ENCODE measurements at regions not wholly inside any gene's neighbourhood (a gene's known extent, or its start where the extent isn't known, plus 50 kb on each side); places are given as distances from the start of the nearest gene placed in this dataset.

GRCh38 chr3:81303321-81303720 is 458.1 kb downstream of the GBE1 start:
- Histone ChIP-seq H3K9ac (ENCODE audit: low read length) (no peak overlapping the region), H3K36me3 (ENCODE audit: control insufficient read depth, insufficient read depth, low read length, severe bottlenecking) (no peaks in the 10 kb centered on the region), H3K27me3 (replicated peaks; ENCODE audit: control insufficient read depth, insufficient read depth, low read length) (no peaks in the 10 kb centered on the region), H3K4me3 (ENCODE audit: low read length) (no peak overlapping the region), H3K4me1 (ENCODE audit: control insufficient read depth, insufficient read depth, low read length) (peaks cover 28% of the 10 kb centered on the region), H3K9me3 (ENCODE audit: control insufficient read depth, low read length) (no peaks in the 10 kb centered on the region)
- no peak for DNase-seq (ENCODE audit: low read depth)

- no peaks in the 10 kb centered on the region for H3K9me3 ChIP-seq (ENCODE audit: control insufficient read depth, low read length)
- no peak overlapping the region for H3K9ac ChIP-seq (ENCODE audit: low read length)
- no peaks in the 10 kb centered on the region for H3K36me3 ChIP-seq (ENCODE audit: control insufficient read depth, insufficient read depth, low read length, severe bottlenecking)
- no peaks in the 10 kb centered on the region for H3K27me3 ChIP-seq (replicated peaks; ENCODE audit: control insufficient read depth, insufficient read depth, low read length)
- peaks cover 37% of the 10 kb centered on the region for H3K4me1 ChIP-seq (ENCODE audit: control insufficient read depth, insufficient read depth, low read length)
- peak; percentile 74 for DNase-seq (ENCODE audit: low read depth)
- no peak overlapping the region for H3K4me3 ChIP-seq (ENCODE audit: low read length)
Observed at GRCh38 chr3:81302045-81302444, 459.4 kb downstream of the GBE1 start.

GRCh38 chr3:81301230-81301629 is 460.2 kb downstream of the GBE1 start:
- Histone ChIP-seq H3K9me3 (ENCODE audit: control insufficient read depth, low read length) (no peaks in the 10 kb centered on the region), H3K4me1 (ENCODE audit: control insufficient read depth, insufficient read depth, low read length) (peaks cover 42% of the 10 kb centered on the region), H3K27me3 (replicated peaks; ENCODE audit: control insufficient read depth, insufficient read depth, low read length) (no peaks in the 10 kb centered on the region), H3K4me3 (ENCODE audit: low read length) (no peak overlapping the region), H3K36me3 (ENCODE audit: control insufficient read depth, insufficient read depth, low read length, severe bottlenecking) (no peaks in the 10 kb centered on the region), H3K9ac (ENCODE audit: low read length) (no peak overlapping the region)
- no peak for DNase-seq (ENCODE audit: low read depth)

- Histone ChIP-seq H3K9ac (ENCODE audit: low read length) (no peak overlapping the region), H3K27me3 (replicated peaks; ENCODE audit: control insufficient read depth, insufficient read depth, low read length) (no peaks in the 10 kb centered on the region), H3K4me3 (ENCODE audit: low read length) (no peak overlapping the region), H3K4me1 (ENCODE audit: control insufficient read depth, insufficient read depth, low read length) (peaks cover 49% of the 10 kb centered on the region), H3K9me3 (ENCODE audit: control insufficient read depth, low read length) (no peaks in the 10 kb centered on the region), H3K36me3 (ENCODE audit: control insufficient read depth, insufficient read depth, low read length, severe bottlenecking) (no peaks in the 10 kb centered on the region)
- DNase-seq (ENCODE audit: low read depth): no peak
Observed at GRCh38 chr3:81300324-81300927, 461.0 kb downstream of the GBE1 start.

GRCh38 chr3:81299481-81299880 is 462.0 kb downstream of the GBE1 start:
- H3K9me3 ChIP-seq (ENCODE audit: control insufficient read depth, low read length): no peaks in the 10 kb centered on the region
- DNase-seq (ENCODE audit: low read depth): no peak
- H3K4me1 ChIP-seq (ENCODE audit: control insufficient read depth, insufficient read depth, low read length): peaks cover 49% of the 10 kb centered on the region
- H3K36me3 ChIP-seq (ENCODE audit: control insufficient read depth, insufficient read depth, low read length, severe bottlenecking): no peaks in the 10 kb centered on the region
- no peaks in the 10 kb centered on the region for H3K27me3 ChIP-seq (replicated peaks; ENCODE audit: control insufficient read depth, insufficient read depth, low read length)
- H3K4me3 ChIP-seq (ENCODE audit: low read length): no peak overlapping the region
- H3K9ac ChIP-seq (ENCODE audit: low read length): no peak overlapping the region

- Histone ChIP-seq H3K4me3 (ENCODE audit: low read length) (no peak overlapping the region), H3K36me3 (ENCODE audit: control insufficient read depth, insufficient read depth, low read length, severe bottlenecking) (no peaks in the 10 kb centered on the region), H3K4me1 (ENCODE audit: control insufficient read depth, insufficient read depth, low read length) (peaks cover 37% of the 10 kb centered on the region), H3K9ac (ENCODE audit: low read length) (no peak overlapping the region), H3K9me3 (ENCODE audit: control insufficient read depth, low read length) (no peaks in the 10 kb centered on the region), H3K27me3 (replicated peaks; ENCODE audit: control insufficient read depth, insufficient read depth, low read length) (no peaks in the 10 kb centered on the region)
- no peak for DNase-seq (ENCODE audit: low read depth)
Observed at GRCh38 chr3:81295906-81296577, 465.4 kb downstream of the GBE1 start.

- Histone ChIP-seq H3K36me3 (ENCODE audit: control insufficient read depth, insufficient read depth, low read length, severe bottlenecking) (no peaks in the 10 kb centered on the region), H3K4me3 (ENCODE audit: low read length) (no peak overlapping the region), H3K9me3 (ENCODE audit: control insufficient read depth, low read length) (no peaks in the 10 kb centered on the region), H3K4me1 (ENCODE audit: control insufficient read depth, insufficient read depth, low read length) (peaks cover 21% of the 10 kb centered on the region), H3K27me3 (replicated peaks; ENCODE audit: control insufficient read depth, insufficient read depth, low read length) (no peaks in the 10 kb centered on the region), H3K9ac (ENCODE audit: low read length) (no peak overlapping the region)
- no peak for DNase-seq (ENCODE audit: low read depth)
Observed at GRCh38 chr3:81293156-81293555, 468.3 kb downstream of the GBE1 start.

- DNase-seq (ENCODE audit: low read depth): no peak
- peaks cover 12% of the 10 kb centered on the region for H3K4me1 ChIP-seq (ENCODE audit: control insufficient read depth, insufficient read depth, low read length)
- no peaks in the 10 kb centered on the region for H3K36me3 ChIP-seq (ENCODE audit: control insufficient read depth, insufficient read depth, low read length, severe bottlenecking)
- no peak overlapping the region for H3K4me3 ChIP-seq (ENCODE audit: low read length)
- no peaks in the 10 kb centered on the region for H3K9me3 ChIP-seq (ENCODE audit: control insufficient read depth, low read length)
- no peaks in the 10 kb centered on the region for H3K27me3 ChIP-seq (replicated peaks; ENCODE audit: control insufficient read depth, insufficient read depth, low read length)
- H3K9ac ChIP-seq (ENCODE audit: low read length): no peak overlapping the region
Observed at GRCh38 chr3:81291586-81291985, 469.9 kb downstream of the GBE1 start.

GRCh38 chr3:81289676-81290075 is 471.8 kb downstream of the GBE1 start:
- H3K4me1 ChIP-seq (ENCODE audit: control insufficient read depth, insufficient read depth, low read length): peaks cover 3% of the 10 kb centered on the region
- no peaks in the 10 kb centered on the region for H3K36me3 ChIP-seq (ENCODE audit: control insufficient read depth, insufficient read depth, low read length, severe bottlenecking)
- no peaks in the 10 kb centered on the region for H3K27me3 ChIP-seq (replicated peaks; ENCODE audit: control insufficient read depth, insufficient read depth, low read length)
- H3K9me3 ChIP-seq (ENCODE audit: control insufficient read depth, low read length): no peaks in the 10 kb centered on the region
- no peak overlapping the region for H3K9ac ChIP-seq (ENCODE audit: low read length)
- H3K4me3 ChIP-seq (ENCODE audit: low read length): no peak overlapping the region
- DNase-seq (ENCODE audit: low read depth): no peak

GRCh38 chr3:81279481-81280379 is 481.7 kb downstream of the GBE1 start:
- Histone ChIP-seq H3K27me3 (replicated peaks; ENCODE audit: control insufficient read depth, insufficient read depth, low read length) (no peaks in the 10 kb centered on the region), H3K9ac (ENCODE audit: low read length) (peak overlapping the region; percentile 80), H3K4me3 (ENCODE audit: low read length) (peak overlapping the region; percentile 69), H3K36me3 (ENCODE audit: control insufficient read depth, insufficient read depth, low read length, severe bottlenecking) (no peaks in the 10 kb centered on the region), H3K9me3 (ENCODE audit: control insufficient read depth, low read length) (no peaks in the 10 kb centered on the region), H3K4me1 (ENCODE audit: control insufficient read depth, insufficient read depth, low read length) (peaks cover 33% of the 10 kb centered on the region)
- DNase-seq (ENCODE audit: low read depth): peak; percentile 47

GRCh38 chr3:81277853-81278252 is 483.6 kb downstream of the GBE1 start:
- DNase-seq (ENCODE audit: low read depth): peak; percentile 24
- Histone ChIP-seq H3K36me3 (ENCODE audit: control insufficient read depth, insufficient read depth, low read length, severe bottlenecking) (no peaks in the 10 kb centered on the region), H3K9ac (ENCODE audit: low read length) (no peak overlapping the region), H3K27me3 (replicated peaks; ENCODE audit: control insufficient read depth, insufficient read depth, low read length) (no peaks in the 10 kb centered on the region), H3K4me1 (ENCODE audit: control insufficient read depth, insufficient read depth, low read length) (peaks cover 36% of the 10 kb centered on the region), H3K4me3 (ENCODE audit: low read length) (no peak overlapping the region), H3K9me3 (ENCODE audit: control insufficient read depth, low read length) (no peaks in the 10 kb centered on the region)

All from adipocyte (in vitro differentiated cells).